HFFc6 (cell line): ENCODE measurements at regions not wholly inside any gene's neighbourhood (a gene's known extent, or its start where the extent isn't known, plus 50 kb on each side); places are given as distances from the start of the nearest gene placed in this dataset.

Experiments used
- DNase-seq: peaks from one replicate; pipeline ENCODE4 v3.0.0-alpha.2; 2018
- H3K27ac Mint-ChIP-seq: 2 replicates; pipeline ENCODE4 v1.8.0; 2020; ENCODE audit warnings: mild to moderate bottlenecking, mixed read lengths
- H3K27me3 Mint-ChIP-seq: 2 replicates; pipeline ENCODE4 v1.8.0; 2021; ENCODE audit warnings: mild to moderate bottlenecking, moderate library complexity, mixed read lengths; ENCODE audit not compliant: insufficient read depth
- H3K36me3 Mint-ChIP-seq: 2 replicates; pipeline ENCODE4 v1.8.0; 2021; ENCODE audit warnings: low read depth, mixed read lengths
- H3K4me1 Mint-ChIP-seq: 2 replicates; pipeline ENCODE4 v1.8.0; 2020; ENCODE audit warnings: low read depth, mixed read lengths
- H3K4me3 Mint-ChIP-seq: 2 replicates; pipeline ENCODE4 v1.8.0; 2020; ENCODE audit warnings: mild to moderate bottlenecking, moderate library complexity, mixed read lengths
- H3K9me3 Mint-ChIP-seq: 2 replicates; pipeline ENCODE4 v1.8.0; 2020; ENCODE audit warnings: mild to moderate bottlenecking, mixed read lengths
- CTCF ChIP-seq: fragments of 200-600 bp; sonication (generic); IDR thresholded peaks from 2 replicates; pipeline ENCODE4 v1.5.0; 2021; ENCODE audit warnings: antibody characterized with exemption, mild to moderate bottlenecking

- peaks cover 69% of the 10 kb centered on the region for H3K9me3 Mint-ChIP-seq
- H3K4me3 Mint-ChIP-seq: no peak overlapping the region
- no peak overlapping the region for H3K27ac Mint-ChIP-seq
- DNase-seq: no peak
- no peak for TF ChIP-seq CTCF
- no peaks in the 10 kb centered on the region for H3K27me3 Mint-ChIP-seq
- H3K4me1 Mint-ChIP-seq: no peaks in the 10 kb centered on the region
- H3K36me3 Mint-ChIP-seq: peaks cover 6% of the 10 kb centered on the region; the same call in 1 of the 2 replicates
Observed at GRCh38 chr6:62612471-62612870, 326.4 kb upstream of the KHDRBS2 start.

- Mint-ChIP-seq H3K36me3 (no peaks in the 10 kb centered on the region), H3K9me3 (peaks cover 32% of the 10 kb centered on the region), H3K4me1 (no peaks in the 10 kb centered on the region), H3K27me3 (no peaks in the 10 kb centered on the region), H3K27ac (no peak overlapping the region), H3K4me3 (no peak overlapping the region)
- DNase-seq: no peak
- no peak for TF ChIP-seq CTCF
Observed at GRCh38 chr6:62570372-62570771, 284.3 kb upstream of the KHDRBS2 start.

- Mint-ChIP-seq H3K9me3 (peaks cover 17% of the 10 kb centered on the region), H3K36me3 (no peaks in the 10 kb centered on the region; the same call in 1 of the 2 replicates)
- no peak for DNase-seq
Observed at GRCh38 chr6:62541502-62541901, 255.5 kb upstream of the KHDRBS2 start.

GRCh38 chr6:62530985-62531384 lies 245.0 kb upstream of the KHDRBS2 start:
- Mint-ChIP-seq H3K4me1 (no peaks in the 10 kb centered on the region), H3K36me3 (no peaks in the 10 kb centered on the region), H3K27me3 (peaks cover 1% of the 10 kb centered on the region), H3K4me3 (no peak overlapping the region), H3K27ac (no peak overlapping the region), H3K9me3 (peaks cover 12% of the 10 kb centered on the region)
- DNase-seq: no peak
- TF ChIP-seq CTCF: no peak

More at GRCh38 chr6:62541502-62541901, 255.5 kb upstream of the KHDRBS2 start:
- TF ChIP-seq CTCF: no peak
- Mint-ChIP-seq H3K4me1 (no peaks in the 10 kb centered on the region), H3K27me3 (no peaks in the 10 kb centered on the region), H3K27ac (no peak overlapping the region), H3K4me3 (no peak overlapping the region)

GRCh38 chr6:62528894-62529526 lies 243.0 kb upstream of the KHDRBS2 start:
- no peak overlapping the region for H3K4me3 Mint-ChIP-seq
- H3K27me3 Mint-ChIP-seq: no peaks in the 10 kb centered on the region; the same call in none of the 2 replicates
- H3K9me3 Mint-ChIP-seq: peaks cover 23% of the 10 kb centered on the region
- no peaks in the 10 kb centered on the region for H3K36me3 Mint-ChIP-seq
- H3K4me1 Mint-ChIP-seq: no peaks in the 10 kb centered on the region
- DNase-seq: no peak
- no peak overlapping the region for H3K27ac Mint-ChIP-seq
- TF ChIP-seq CTCF: no peak
